Transverse colon (tissue), 4 donors: ENCODE measurements at regions not wholly inside any gene's neighbourhood (a gene's known extent, or its start where the extent isn't known, plus 50 kb on each side); places are given as distances from the start of the nearest gene placed in this dataset.
"Not testable (repeated sequence)": the region's sequence is repeated elsewhere in the genome, so short reads cannot be mapped to it uniquely, and the experiment has no call there.

Experiments used
- CTCF ChIP-seq, 5 experiments: fragments of 200-600 bp in 3 of 5; fragments of 450-650 bp in 2 of 5; sonication (generic) in 3 of 5; IDR thresholded peaks; 1 replicate in 2 of 5; 2 replicates in 3 of 5; pipeline ENCODE4 v1.5.1; 2016 to 2017; ENCODE audit warnings: antibody characterized with exemption in 5 of 5, inconsistent platforms in 3 of 5, mild to moderate bottlenecking in 2 of 5, moderate library complexity in 1 of 5
- EP300 ChIP-seq: sonication (generic); formaldehyde crosslinking; IDR thresholded peaks from one replicate; pipeline ENCODE4 v1.6.1; 2017; ENCODE audit warnings: antibody characterized with exemption, low read depth
- POLR2A ChIP-seq: fragments of 450-650 bp; IDR thresholded peaks from one replicate; pipeline ENCODE4 v1.6.1; 2016; ENCODE audit warnings: antibody characterized with exemption, mild to moderate bottlenecking, moderate library complexity
- POLR2AphosphoS5 ChIP-seq, 3 donors: sonication (generic); formaldehyde crosslinking; IDR thresholded peaks; one replicate each; pipeline ENCODE4 v1.6.1; 2016; ENCODE audit warnings: antibody characterized with exemption in 3 of 3

- TF ChIP-seq CTCF (IDR thresholded peaks at IDR 0.05); POLR2A; POLR2AphosphoS5 (IDR thresholded peaks at IDR 0.05); EP300: not testable (repeated sequence)
Measured at GRCh38 chr6:88497403-88497802, 331.3 kb upstream of the CNR1 start.
